Nephron (organoid): ENCODE measurements at regions not wholly inside any gene's neighbourhood (a gene's known extent, or its start where the extent isn't known, plus 50 kb on each side); places are given as distances from the start of the nearest gene placed in this dataset.
"Not testable (repeated sequence)": the region's sequence is repeated elsewhere in the genome, so short reads cannot be mapped to it uniquely, and the experiment has no call there.

Experiments
- H3K27ac Mint-ChIP-seq, 3 experiments: 2 replicates each; pipeline ENCODE4 v1.8.0; 2020; ENCODE audit warnings: mixed read lengths in 3 of 3, mild to moderate bottlenecking in 2 of 3, moderate library complexity in 1 of 3
- H3K27me3 Mint-ChIP-seq: 2 replicates; pipeline ENCODE4 v1.8.0; 2021; ENCODE audit warnings: low read depth, mild to moderate bottlenecking, moderate library complexity, mixed read lengths
- H3K36me3 Mint-ChIP-seq: 2 replicates; pipeline ENCODE4 v1.8.0; 2020; ENCODE audit warnings: low read depth, mixed read lengths
- H3K4me1 Mint-ChIP-seq: 2 replicates; pipeline ENCODE4 v1.8.0; 2020; ENCODE audit warnings: mixed read lengths
- H3K4me3 Mint-ChIP-seq, 3 experiments: 2 replicates each; pipeline ENCODE4 v1.8.0; 2020; ENCODE audit warnings: mild to moderate bottlenecking in 3 of 3, mixed read lengths in 3 of 3, moderate library complexity in 2 of 3
- H3K9me3 Mint-ChIP-seq: 2 replicates; pipeline ENCODE4 v1.8.0; 2020; ENCODE audit warnings: mixed read lengths
- CTCF ChIP-seq, 3 experiments: fragments of 200-600 bp; sonication (generic); IDR thresholded peaks; one replicate each; pipeline ENCODE4 v1.5.0; 2021; ENCODE audit warnings: antibody characterized with exemption in 3 of 3; ENCODE audit not compliant: unreplicated experiment in 3 of 3

- H3K27me3 Mint-ChIP-seq = no peaks in the 10 kb centered on the region
- TF ChIP-seq CTCF (IDR thresholded peaks at IDR 0.05; ENCODE audit: unreplicated experiment in 3 of 3) = no peak
- H3K9me3 Mint-ChIP-seq = no peaks in the 10 kb centered on the region
- no peaks in the 10 kb centered on the region for H3K4me1 Mint-ChIP-seq
- H3K36me3 Mint-ChIP-seq = no peaks in the 10 kb centered on the region
- no peak overlapping the region for H3K4me3 Mint-ChIP-seq
- H3K27ac Mint-ChIP-seq = no peak overlapping the region
These were observed 376.6 kb upstream of the NAALADL2 start for GRCh38 chr3:174482541-174482940.

GRCh38 chr3:174483254-174483653 lies 375.9 kb upstream of the NAALADL2 start:
- Mint-ChIP-seq H3K27ac (no peak overlapping the region), H3K9me3 (no peaks in the 10 kb centered on the region), H3K4me1 (no peaks in the 10 kb centered on the region), H3K27me3 (no peaks in the 10 kb centered on the region), H3K4me3 (no peak overlapping the region), H3K36me3 (no peaks in the 10 kb centered on the region)
- TF ChIP-seq CTCF (IDR thresholded peaks at IDR 0.05; ENCODE audit: unreplicated experiment in 3 of 3) = no peak

GRCh38 chr3:174483856-174484255 lies 375.3 kb upstream of the NAALADL2 start:
- not testable (repeated sequence) for H3K9me3 Mint-ChIP-seq, H3K4me1 Mint-ChIP-seq, H3K36me3 Mint-ChIP-seq, H3K27ac Mint-ChIP-seq, H3K4me3 Mint-ChIP-seq, H3K27me3 Mint-ChIP-seq

GRCh38 chr3:174488527-174488926 lies 370.6 kb upstream of the NAALADL2 start:
- H3K4me1 Mint-ChIP-seq = no peaks in the 10 kb centered on the region
- H3K9me3 Mint-ChIP-seq = no peaks in the 10 kb centered on the region
- H3K36me3 Mint-ChIP-seq = no peaks in the 10 kb centered on the region
- H3K4me3 Mint-ChIP-seq = no peak overlapping the region
- no peak for TF ChIP-seq CTCF (IDR thresholded peaks at IDR 0.05; ENCODE audit: unreplicated experiment in 3 of 3)
- no peaks in the 10 kb centered on the region for H3K27me3 Mint-ChIP-seq
- H3K27ac Mint-ChIP-seq = no peak overlapping the region

- H3K4me3 Mint-ChIP-seq = no peak overlapping the region
- H3K4me1 Mint-ChIP-seq = peaks cover 16% of the 10 kb centered on the region
- no peak for TF ChIP-seq CTCF (IDR thresholded peaks at IDR 0.05; ENCODE audit: unreplicated experiment in 3 of 3)
- no peaks in the 10 kb centered on the region for H3K36me3 Mint-ChIP-seq
- peak overlapping the region in 2 of 3 experiments; percentile 1 to 67 for H3K27ac Mint-ChIP-seq
- H3K27me3 Mint-ChIP-seq = no peaks in the 10 kb centered on the region
- H3K9me3 Mint-ChIP-seq = no peaks in the 10 kb centered on the region
These were observed 363.8 kb upstream of the NAALADL2 start for GRCh38 chr3:174495311-174495710.

GRCh38 chr3:174495928-174496327 lies 363.2 kb upstream of the NAALADL2 start:
- H3K4me3 Mint-ChIP-seq = no peak overlapping the region
- H3K9me3 Mint-ChIP-seq = no peaks in the 10 kb centered on the region
- H3K4me1 Mint-ChIP-seq = peaks cover 16% of the 10 kb centered on the region
- H3K27me3 Mint-ChIP-seq = no peaks in the 10 kb centered on the region
- H3K27ac Mint-ChIP-seq = peak overlapping the region; percentile 1 to 67 (median 23)
- TF ChIP-seq CTCF (IDR thresholded peaks at IDR 0.05; ENCODE audit: unreplicated experiment in 3 of 3) = no peak
- H3K36me3 Mint-ChIP-seq = no peaks in the 10 kb centered on the region
